A549 (cell line): ENCODE measurements at regions not wholly inside any gene's neighbourhood (a gene's known extent, or its start where the extent isn't known, plus 50 kb on each side); places are given as distances from the start of the nearest gene placed in this dataset.

ENCODE experiments used
- BCL3 ChIP-seq: fragments of >200 bp; sonication (Bioruptor Twin); formaldehyde crosslinking; IDR thresholded peaks from 3 replicates; pipeline ENCODE4 v1.6.1; 2016
- BHLHE40 ChIP-seq: IDR thresholded peaks from 2 replicates; pipeline ENCODE4 v1.6.1; 2012; ENCODE audit warnings: low read depth, low read length, inconsistent platforms
- CEBPB ChIP-seq, 2 experiments: fragments of >200 bp in 1 of 2; sonication (Bioruptor Twin) in 1 of 2; formaldehyde crosslinking in 1 of 2; IDR thresholded peaks; 2 replicates each; pipeline ENCODE4 v1.6.1; 2012 to 2016
- EP300 ChIP-seq, 2 experiments: fragments of >200 bp; sonication (Bioruptor Twin); formaldehyde crosslinking; IDR thresholded peaks; 2 replicates in 1 of 2; 3 replicates in 1 of 2; pipeline ENCODE4 v1.6.1; 2016 to 2017
- HOXB5 ChIP-seq: fragments of 250-450 bp; sonication (Bioruptor Pico); IDR thresholded peaks from 2 replicates; pipeline ENCODE4 v1.5.0; 2020; ENCODE audit warnings: mild to moderate bottlenecking, moderate library complexity
- MAX ChIP-seq: IDR thresholded peaks from 2 replicates; pipeline ENCODE4 v1.6.1; 2012
- POLR2A ChIP-seq: IDR thresholded peaks from 2 replicates; pipeline ENCODE4 v1.6.1; 2012; ENCODE audit warnings: mild to moderate bottlenecking, low read length
- POLR2AphosphoS2 ChIP-seq: conservative IDR thresholded peaks from 2 replicates; pipeline ENCODE4 v1.6.1; 2012; ENCODE audit warnings: low read length, improper control_type of control experiment, inconsistent platforms
- REST ChIP-seq: fragments of 200-600 bp; sonication (generic); IDR thresholded peaks from 2 replicates; pipeline ENCODE4 v1.6.1; 2016; ENCODE audit warnings: antibody characterized with exemption, mild to moderate bottlenecking, moderate library complexity
- RFX5 ChIP-seq: fragments of 450-650 bp; IDR thresholded peaks from 2 replicates; pipeline ENCODE4 v1.7.1; 2014; ENCODE audit warnings: antibody characterized with exemption, mild to moderate bottlenecking, moderate library complexity
- SMC3 ChIP-seq: fragments of >200 bp; sonication (Bioruptor Twin); formaldehyde crosslinking; IDR thresholded peaks from 3 replicates; pipeline ENCODE4 v1.6.1; 2018; ENCODE audit warnings: inconsistent platforms
- TF ChIP-seq, protein P1 (sequence below): fragments of 450-650 bp; IDR thresholded peaks from 2 replicates; pipeline ENCODE4 v1.6.1; 2014; ENCODE audit warnings: antibody characterized with exemption
- TF ChIP-seq, protein P2 (sequence below): fragments of >200 bp; sonication (Bioruptor Twin); formaldehyde crosslinking; IDR thresholded peaks from 3 replicates; pipeline ENCODE4 v1.5.1; 2016

DNA sequence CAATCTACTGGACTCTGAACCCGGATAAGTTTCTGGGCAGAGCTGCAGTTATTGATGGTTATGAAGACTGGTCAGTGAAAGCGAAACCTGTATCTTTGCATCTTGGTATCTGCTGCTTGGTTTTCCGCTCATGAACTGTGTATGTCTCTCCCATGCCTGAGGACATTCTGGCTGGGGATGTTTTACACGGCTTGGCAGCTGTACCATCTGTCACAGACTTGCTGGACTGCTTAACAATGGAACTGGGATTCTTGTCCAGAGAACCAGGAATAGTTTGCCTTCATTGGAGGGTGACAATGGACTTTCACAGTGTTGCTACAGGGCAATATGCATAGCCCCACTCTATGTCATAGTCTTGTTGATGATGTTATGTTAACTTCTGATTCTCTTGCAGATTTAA is 119.9 kb upstream of the TMEM106B start:
- TF ChIP-seq BCL3 (no peak), POLR2AphosphoS2 (no peak), MAX (no peak), POLR2A (no peak), RFX5 (no peak), REST (no peak), SMC3 (no peak), CEBPB (IDR thresholded peaks at IDR 0.05) (no peak), BHLHE40 (no peak), EP300 (IDR thresholded peaks at IDR 0.05) (no peak), HOXB5 (CRISPR knock-in tag) (no peak)
- TF ChIP-seq, protein P1, sequence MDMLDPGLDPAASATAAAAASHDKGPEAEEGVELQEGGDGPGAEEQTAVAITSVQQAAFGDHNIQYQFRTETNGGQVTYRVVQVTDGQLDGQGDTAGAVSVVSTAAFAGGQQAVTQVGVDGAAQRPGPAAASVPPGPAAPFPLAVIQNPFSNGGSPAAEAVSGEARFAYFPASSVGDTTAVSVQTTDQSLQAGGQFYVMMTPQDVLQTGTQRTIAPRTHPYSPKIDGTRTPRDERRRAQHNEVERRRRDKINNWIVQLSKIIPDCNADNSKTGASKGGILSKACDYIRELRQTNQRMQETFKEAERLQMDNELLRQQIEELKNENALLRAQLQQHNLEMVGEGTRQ, result no peak
- TF ChIP-seq, protein P2, sequence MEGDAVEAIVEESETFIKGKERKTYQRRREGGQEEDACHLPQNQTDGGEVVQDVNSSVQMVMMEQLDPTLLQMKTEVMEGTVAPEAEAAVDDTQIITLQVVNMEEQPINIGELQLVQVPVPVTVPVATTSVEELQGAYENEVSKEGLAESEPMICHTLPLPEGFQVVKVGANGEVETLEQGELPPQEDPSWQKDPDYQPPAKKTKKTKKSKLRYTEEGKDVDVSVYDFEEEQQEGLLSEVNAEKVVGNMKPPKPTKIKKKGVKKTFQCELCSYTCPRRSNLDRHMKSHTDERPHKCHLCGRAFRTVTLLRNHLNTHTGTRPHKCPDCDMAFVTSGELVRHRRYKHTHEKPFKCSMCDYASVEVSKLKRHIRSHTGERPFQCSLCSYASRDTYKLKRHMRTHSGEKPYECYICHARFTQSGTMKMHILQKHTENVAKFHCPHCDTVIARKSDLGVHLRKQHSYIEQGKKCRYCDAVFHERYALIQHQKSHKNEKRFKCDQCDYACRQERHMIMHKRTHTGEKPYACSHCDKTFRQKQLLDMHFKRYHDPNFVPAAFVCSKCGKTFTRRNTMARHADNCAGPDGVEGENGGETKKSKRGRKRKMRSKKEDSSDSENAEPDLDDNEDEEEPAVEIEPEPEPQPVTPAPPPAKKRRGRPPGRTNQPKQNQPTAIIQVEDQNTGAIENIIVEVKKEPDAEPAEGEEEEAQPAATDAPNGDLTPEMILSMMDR, result no peak
